ENCODE measurements at regions not wholly inside any gene's neighbourhood (a gene's known extent, or its start where the extent isn't known, plus 50 kb on each side); places are given as distances from the start of the nearest gene placed in this dataset.
"Not testable (repeated sequence)": the region's sequence is repeated elsewhere in the genome, so short reads cannot be mapped to it uniquely, and the experiment has no call there.

- H3K4me3 ChIP-seq (ENCODE audit: low read depth, low read length), result no peak overlapping the region
- DNase-seq (ENCODE audit: low read depth), result no peak
- TF ChIP-seq CTCF (conservative IDR thresholded peaks at IDR 0.05; ENCODE audit: low read depth, low read length), result no peak
These were observed 121.8 kb downstream of the NOC3L start for GRCh38 chr10:94240901-94241300.

- TF ChIP-seq CTCF (conservative IDR thresholded peaks at IDR 0.05; ENCODE audit: low read depth, low read length), result no peak
- DNase-seq (ENCODE audit: low read depth), result no peak
- H3K4me3 ChIP-seq (ENCODE audit: low read depth, low read length), result no peak overlapping the region
These were observed 111.6 kb downstream of the NOC3L start for GRCh38 chr10:94251098-94251497.

GRCh38 chr10:94251568-94251967 is 111.2 kb downstream of the NOC3L start:
- no peak for TF ChIP-seq CTCF (conservative IDR thresholded peaks at IDR 0.05; ENCODE audit: low read depth, low read length)
- DNase-seq (ENCODE audit: low read depth), result no peak
- no peak overlapping the region for H3K4me3 ChIP-seq (ENCODE audit: low read depth, low read length)

GRCh38 chr10:94257407-94257806 is 105.3 kb downstream of the NOC3L start:
- DNase-seq (ENCODE audit: low read depth); H3K4me3 ChIP-seq (ENCODE audit: low read depth, low read length): not testable (repeated sequence)

- TF ChIP-seq CTCF (conservative IDR thresholded peaks at IDR 0.05; ENCODE audit: low read depth, low read length), result no peak
- DNase-seq (ENCODE audit: low read depth), result no peak
- H3K4me3 ChIP-seq (ENCODE audit: low read depth, low read length), result no peak overlapping the region
These were observed 102.3 kb downstream of the NOC3L start for GRCh38 chr10:94260455-94260854.

GRCh38 chr10:94264085-94264484 is 98.7 kb downstream of the NOC3L start:
- TF ChIP-seq CTCF (conservative IDR thresholded peaks at IDR 0.05; ENCODE audit: low read depth, low read length), result no peak
- no peak for DNase-seq (ENCODE audit: low read depth)
- no peak overlapping the region for H3K4me3 ChIP-seq (ENCODE audit: low read depth, low read length)

GRCh38 chr10:94266091-94266490 is 96.6 kb downstream of the NOC3L start:
- TF ChIP-seq CTCF (conservative IDR thresholded peaks at IDR 0.05; ENCODE audit: low read depth, low read length), result no peak
- no peak for DNase-seq (ENCODE audit: low read depth)
- no peak overlapping the region for H3K4me3 ChIP-seq (ENCODE audit: low read depth, low read length)

GRCh38 chr10:94268652-94269051 is 94.1 kb downstream of the NOC3L start:
- TF ChIP-seq CTCF (conservative IDR thresholded peaks at IDR 0.05; ENCODE audit: low read depth, low read length), result no peak
- no peak for DNase-seq (ENCODE audit: low read depth)
- no peak overlapping the region for H3K4me3 ChIP-seq (ENCODE audit: low read depth, low read length)
